SK-N-SH treated with all-trans-retinoic acid at 6 μM for 48 hours (cell line): ENCODE measurements at regions not wholly inside any gene's neighbourhood (a gene's known extent, or its start where the extent isn't known, plus 50 kb on each side); places are given as distances from the start of the nearest gene placed in this dataset.

Experiments used
- ATAC-seq: fragments of 200-7000 bp; cut with Tn5 transposase; 3 replicates; pipeline ENCODE4 v1.9.1; 2020; ENCODE audit warnings: mild to moderate bottlenecking, moderate library complexity
- BACH2 ChIP-seq: fragments of 250-450 bp; sonication (Bioruptor Pico); IDR thresholded peaks from 2 replicates; pipeline ENCODE4 v1.9.0; 2021; ENCODE audit warnings: mild to moderate bottlenecking, borderline replicate concordance
- CSDC2 ChIP-seq: fragments of 250-450 bp; sonication (Bioruptor Pico); IDR thresholded peaks from 2 replicates; pipeline ENCODE4 v1.5.0; 2020; ENCODE audit warnings: mild to moderate bottlenecking, moderate library complexity
- ESRRG ChIP-seq: fragments of 250-450 bp; sonication (Bioruptor Pico); IDR thresholded peaks from 2 replicates; pipeline ENCODE4 v1.6.1; 2021; ENCODE audit warnings: mild to moderate bottlenecking
- GLIS3 ChIP-seq: fragments of 250-450 bp; sonication (Bioruptor Pico); IDR thresholded peaks from 2 replicates; pipeline ENCODE4 v1.5.0; 2020; ENCODE audit warnings: mild to moderate bottlenecking, moderate library complexity
- ISL1 ChIP-seq: fragments of 250-450 bp; sonication (Bioruptor Pico); IDR thresholded peaks from 2 replicates; pipeline ENCODE4 v2.1.2; 2022; ENCODE audit warnings: mild to moderate bottlenecking, moderate library complexity
- OSR1 ChIP-seq: fragments of 250-450 bp; sonication (Bioruptor Pico); IDR thresholded peaks from 2 replicates; pipeline ENCODE4 v1.8.0; 2022; ENCODE audit warnings: moderate library complexity, mild to moderate bottlenecking, inconsistent platforms
- PPARA ChIP-seq: fragments of 250-450 bp; sonication (Bioruptor Pico); IDR thresholded peaks from 2 replicates; pipeline ENCODE4 v1.5.0; 2020; ENCODE audit warnings: mild to moderate bottlenecking, borderline replicate concordance
- RARB ChIP-seq: fragments of 250-450 bp; sonication (Bioruptor Pico); IDR thresholded peaks from 2 replicates; pipeline ENCODE4 v1.8.0; 2021; ENCODE audit warnings: mild to moderate bottlenecking, moderate library complexity
- SNAI2 ChIP-seq: fragments of 250-450 bp; sonication (Bioruptor Pico); IDR thresholded peaks from 2 replicates; pipeline ENCODE4 v1.5.0; 2020; ENCODE audit warnings: mild to moderate bottlenecking, moderate library complexity
- TCF4 ChIP-seq: fragments of 250-450 bp; sonication (Bioruptor Pico); IDR thresholded peaks from 2 replicates; pipeline ENCODE4 v1.8.0; 2021; ENCODE audit warnings: mild to moderate bottlenecking, moderate library complexity, borderline replicate concordance
- TOX ChIP-seq: fragments of 250-450 bp; sonication (Bioruptor Pico); IDR thresholded peaks from 2 replicates; pipeline ENCODE4 v1.8.0; 2021; ENCODE audit warnings: mild to moderate bottlenecking, moderate library complexity, borderline replicate concordance
- ZC3H10 ChIP-seq: fragments of 250-450 bp; sonication (Bioruptor Pico); IDR thresholded peaks from 2 replicates; pipeline ENCODE4 v1.5.1; 2021; ENCODE audit warnings: mild to moderate bottlenecking, moderate library complexity
- ZFP3 ChIP-seq: fragments of 250-450 bp; sonication (Bioruptor Pico); IDR thresholded peaks from 2 replicates; pipeline ENCODE4 v1.5.0; 2020; ENCODE audit warnings: mild to moderate bottlenecking, moderate library complexity
- ZNF565 ChIP-seq: fragments of 450-650 bp; formaldehyde crosslinking; conservative IDR thresholded peaks from 2 replicates; pipeline ENCODE4 v1.5.0; 2020; ENCODE audit warnings: low read depth, mild to moderate bottlenecking, moderate library complexity
- ZNF8 ChIP-seq: fragments of 450-650 bp; formaldehyde crosslinking; IDR thresholded peaks from 2 replicates; pipeline ENCODE4 v1.5.0; 2020; ENCODE audit warnings: mild to moderate bottlenecking, moderate library complexity
- TF ChIP-seq, protein P1 (sequence below): fragments of 250-450 bp; sonication (Bioruptor Pico); IDR thresholded peaks from 2 replicates; pipeline ENCODE4 v1.8.0; 2020; ENCODE audit warnings: mild to moderate bottlenecking, moderate library complexity, borderline replicate concordance
- TF ChIP-seq, protein P2 (sequence below): fragments of 250-450 bp; sonication (Bioruptor Pico); IDR thresholded peaks from 2 replicates; pipeline ENCODE4 v1.5.1; 2021; ENCODE audit warnings: mild to moderate bottlenecking, moderate library complexity
- TF ChIP-seq, protein P3 (sequence below): fragments of 250-450 bp; sonication (Bioruptor Pico); IDR thresholded peaks from 2 replicates; pipeline ENCODE4 v1.5.1; 2020; ENCODE audit warnings: low read depth, mild to moderate bottlenecking, moderate library complexity
- TF ChIP-seq, protein P4 (sequence below): fragments of 250-450 bp; sonication (Bioruptor Pico); IDR thresholded peaks from 2 replicates; pipeline ENCODE4 v1.8.0; 2021; ENCODE audit warnings: low read depth, mild to moderate bottlenecking, moderate library complexity, borderline replicate concordance
- TF ChIP-seq, protein P5 (sequence below): fragments of 250-450 bp; sonication (Bioruptor Pico); IDR thresholded peaks from 2 replicates; pipeline ENCODE4 v1.5.0; 2020; ENCODE audit warnings: mild to moderate bottlenecking, moderate library complexity

DNA sequence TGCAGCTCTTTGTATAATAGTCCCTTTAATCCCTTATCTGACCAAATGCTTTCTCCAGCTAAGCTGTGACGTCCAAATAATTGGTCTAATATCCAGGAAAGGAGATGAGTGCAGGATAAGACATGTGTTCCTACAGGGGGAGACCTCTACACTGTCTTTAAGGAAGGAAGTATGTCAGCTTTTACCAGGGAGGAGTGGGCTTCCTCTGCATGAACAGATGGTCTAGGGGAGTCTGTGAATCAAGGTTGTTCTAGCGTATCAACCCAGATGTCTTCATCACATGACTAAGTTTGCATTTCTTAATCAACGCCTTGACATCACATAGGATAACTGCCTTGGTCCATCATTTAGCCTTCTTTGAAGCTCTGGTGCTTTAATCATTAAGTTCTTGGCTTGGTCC lies 528.2 kb downstream of the MRPL39 start:
- no peak for ATAC-seq
- TF ChIP-seq SNAI2 (no peak), ESRRG (CRISPR knock-in tag) (no peak), TOX (no peak), BACH2 (CRISPR knock-in tag) (no peak), GLIS3 (CRISPR knock-in tag) (no peak), ZNF8 (CRISPR knock-in tag) (no peak), CSDC2 (CRISPR knock-in tag) (no peak), RARB (CRISPR knock-in tag) (no peak)
- TF ChIP-seq, protein P1, sequence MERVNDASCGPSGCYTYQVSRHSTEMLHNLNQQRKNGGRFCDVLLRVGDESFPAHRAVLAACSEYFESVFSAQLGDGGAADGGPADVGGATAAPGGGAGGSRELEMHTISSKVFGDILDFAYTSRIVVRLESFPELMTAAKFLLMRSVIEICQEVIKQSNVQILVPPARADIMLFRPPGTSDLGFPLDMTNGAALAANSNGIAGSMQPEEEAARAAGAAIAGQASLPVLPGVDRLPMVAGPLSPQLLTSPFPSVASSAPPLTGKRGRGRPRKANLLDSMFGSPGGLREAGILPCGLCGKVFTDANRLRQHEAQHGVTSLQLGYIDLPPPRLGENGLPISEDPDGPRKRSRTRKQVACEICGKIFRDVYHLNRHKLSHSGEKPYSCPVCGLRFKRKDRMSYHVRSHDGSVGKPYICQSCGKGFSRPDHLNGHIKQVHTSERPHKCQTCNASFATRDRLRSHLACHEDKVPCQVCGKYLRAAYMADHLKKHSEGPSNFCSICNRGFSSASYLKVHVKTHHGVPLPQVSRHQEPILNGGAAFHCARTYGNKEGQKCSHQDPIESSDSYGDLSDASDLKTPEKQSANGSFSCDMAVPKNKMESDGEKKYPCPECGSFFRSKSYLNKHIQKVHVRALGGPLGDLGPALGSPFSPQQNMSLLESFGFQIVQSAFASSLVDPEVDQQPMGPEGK: no peak
- TF ChIP-seq, protein P2, sequence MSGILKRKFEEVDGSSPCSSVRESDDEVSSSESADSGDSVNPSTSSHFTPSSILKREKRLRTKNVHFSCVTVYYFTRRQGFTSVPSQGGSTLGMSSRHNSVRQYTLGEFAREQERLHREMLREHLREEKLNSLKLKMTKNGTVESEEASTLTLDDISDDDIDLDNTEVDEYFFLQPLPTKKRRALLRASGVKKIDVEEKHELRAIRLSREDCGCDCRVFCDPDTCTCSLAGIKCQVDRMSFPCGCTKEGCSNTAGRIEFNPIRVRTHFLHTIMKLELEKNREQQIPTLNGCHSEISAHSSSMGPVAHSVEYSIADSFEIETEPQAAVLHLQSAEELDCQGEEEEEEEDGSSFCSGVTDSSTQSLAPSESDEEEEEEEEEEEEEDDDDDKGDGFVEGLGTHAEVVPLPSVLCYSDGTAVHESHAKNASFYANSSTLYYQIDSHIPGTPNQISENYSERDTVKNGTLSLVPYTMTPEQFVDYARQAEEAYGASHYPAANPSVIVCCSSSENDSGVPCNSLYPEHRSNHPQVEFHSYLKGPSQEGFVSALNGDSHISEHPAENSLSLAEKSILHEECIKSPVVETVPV (CRISPR knock-in tag): no peak

DNA sequence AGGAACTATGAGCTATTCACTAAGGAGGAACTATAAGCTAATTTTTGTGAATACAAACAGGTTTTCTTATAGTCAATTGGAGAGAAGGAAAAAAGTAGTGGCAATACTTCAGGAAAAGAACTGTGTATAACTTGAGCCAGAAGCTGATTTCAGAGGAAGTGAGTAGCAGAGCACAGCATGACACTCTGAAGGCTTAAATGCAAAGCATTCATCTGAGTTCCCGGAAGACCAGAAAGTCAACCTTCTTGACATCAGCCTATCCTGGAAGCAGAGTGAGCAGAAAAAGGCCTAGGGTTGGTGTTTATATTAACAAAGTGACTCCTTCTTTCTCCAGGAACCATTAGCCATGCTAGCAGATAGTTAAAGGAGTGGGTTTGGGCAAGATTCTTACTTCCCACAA lies 545.2 kb downstream of the MRPL39 start:
- ATAC-seq: no peak
- TF ChIP-seq ZNF565 (CRISPR knock-in tag) (no peak), RARB (CRISPR knock-in tag) (no peak), ISL1 (CRISPR knock-in tag) (no peak), OSR1 (no peak)

DNA sequence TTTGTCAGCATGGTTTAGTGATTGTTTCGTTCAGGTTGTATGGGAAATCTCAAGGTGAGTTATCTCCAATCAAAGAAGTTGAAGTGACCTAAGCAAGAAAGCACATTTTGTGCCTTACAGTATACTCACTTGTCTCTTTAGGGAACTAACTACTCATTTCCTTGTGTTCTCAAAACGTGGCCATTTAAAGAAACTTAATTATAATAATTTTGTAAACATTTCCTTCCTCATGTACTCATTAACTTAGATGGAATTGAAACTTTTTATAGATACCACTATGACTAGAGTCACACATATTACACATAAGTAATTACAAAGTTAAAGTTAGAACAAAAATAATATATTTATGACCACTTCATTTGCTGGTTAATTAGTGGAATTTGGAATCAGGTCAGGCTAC lies 552.6 kb downstream of the MRPL39 start:
- ATAC-seq: no peak
- TF ChIP-seq, protein P3, sequence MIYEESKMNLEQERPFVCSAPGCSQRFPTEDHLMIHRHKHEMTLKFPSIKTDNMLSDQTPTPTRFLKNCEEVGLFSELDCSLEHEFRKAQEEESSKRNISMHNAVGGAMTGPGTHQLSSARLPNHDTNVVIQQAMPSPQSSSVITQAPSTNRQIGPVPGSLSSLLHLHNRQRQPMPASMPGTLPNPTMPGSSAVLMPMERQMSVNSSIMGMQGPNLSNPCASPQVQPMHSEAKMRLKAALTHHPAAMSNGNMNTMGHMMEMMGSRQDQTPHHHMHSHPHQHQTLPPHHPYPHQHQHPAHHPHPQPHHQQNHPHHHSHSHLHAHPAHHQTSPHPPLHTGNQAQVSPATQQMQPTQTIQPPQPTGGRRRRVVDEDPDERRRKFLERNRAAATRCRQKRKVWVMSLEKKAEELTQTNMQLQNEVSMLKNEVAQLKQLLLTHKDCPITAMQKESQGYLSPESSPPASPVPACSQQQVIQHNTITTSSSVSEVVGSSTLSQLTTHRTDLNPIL (CRISPR knock-in tag): no peak
- TF ChIP-seq ZFP3 (CRISPR knock-in tag) (no peak), TOX (no peak), OSR1 (no peak), CSDC2 (CRISPR knock-in tag) (no peak), TCF4 (no peak), BACH2 (CRISPR knock-in tag) (no peak), GLIS3 (CRISPR knock-in tag) (no peak), ISL1 (CRISPR knock-in tag) (no peak), ZC3H10 (CRISPR knock-in tag) (no peak), PPARA (CRISPR knock-in tag) (no peak)
- TF ChIP-seq, protein P1: no peak
- TF ChIP-seq, protein P2 (CRISPR knock-in tag): no peak
- TF ChIP-seq, protein P4, sequence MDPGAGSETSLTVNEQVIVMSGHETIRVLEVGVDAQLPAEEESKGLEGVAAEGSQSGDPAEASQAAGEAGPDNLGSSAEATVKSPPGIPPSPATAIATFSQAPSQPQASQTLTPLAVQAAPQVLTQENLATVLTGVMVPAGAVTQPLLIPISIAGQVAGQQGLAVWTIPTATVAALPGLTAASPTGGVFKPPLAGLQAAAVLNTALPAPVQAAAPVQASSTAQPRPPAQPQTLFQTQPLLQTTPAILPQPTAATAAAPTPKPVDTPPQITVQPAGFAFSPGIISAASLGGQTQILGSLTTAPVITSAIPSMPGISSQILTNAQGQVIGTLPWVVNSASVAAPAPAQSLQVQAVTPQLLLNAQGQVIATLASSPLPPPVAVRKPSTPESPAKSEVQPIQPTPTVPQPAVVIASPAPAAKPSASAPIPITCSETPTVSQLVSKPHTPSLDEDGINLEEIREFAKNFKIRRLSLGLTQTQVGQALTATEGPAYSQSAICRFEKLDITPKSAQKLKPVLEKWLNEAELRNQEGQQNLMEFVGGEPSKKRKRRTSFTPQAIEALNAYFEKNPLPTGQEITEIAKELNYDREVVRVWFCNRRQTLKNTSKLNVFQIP (CRISPR knock-in tag): no peak
- TF ChIP-seq, protein P5, sequence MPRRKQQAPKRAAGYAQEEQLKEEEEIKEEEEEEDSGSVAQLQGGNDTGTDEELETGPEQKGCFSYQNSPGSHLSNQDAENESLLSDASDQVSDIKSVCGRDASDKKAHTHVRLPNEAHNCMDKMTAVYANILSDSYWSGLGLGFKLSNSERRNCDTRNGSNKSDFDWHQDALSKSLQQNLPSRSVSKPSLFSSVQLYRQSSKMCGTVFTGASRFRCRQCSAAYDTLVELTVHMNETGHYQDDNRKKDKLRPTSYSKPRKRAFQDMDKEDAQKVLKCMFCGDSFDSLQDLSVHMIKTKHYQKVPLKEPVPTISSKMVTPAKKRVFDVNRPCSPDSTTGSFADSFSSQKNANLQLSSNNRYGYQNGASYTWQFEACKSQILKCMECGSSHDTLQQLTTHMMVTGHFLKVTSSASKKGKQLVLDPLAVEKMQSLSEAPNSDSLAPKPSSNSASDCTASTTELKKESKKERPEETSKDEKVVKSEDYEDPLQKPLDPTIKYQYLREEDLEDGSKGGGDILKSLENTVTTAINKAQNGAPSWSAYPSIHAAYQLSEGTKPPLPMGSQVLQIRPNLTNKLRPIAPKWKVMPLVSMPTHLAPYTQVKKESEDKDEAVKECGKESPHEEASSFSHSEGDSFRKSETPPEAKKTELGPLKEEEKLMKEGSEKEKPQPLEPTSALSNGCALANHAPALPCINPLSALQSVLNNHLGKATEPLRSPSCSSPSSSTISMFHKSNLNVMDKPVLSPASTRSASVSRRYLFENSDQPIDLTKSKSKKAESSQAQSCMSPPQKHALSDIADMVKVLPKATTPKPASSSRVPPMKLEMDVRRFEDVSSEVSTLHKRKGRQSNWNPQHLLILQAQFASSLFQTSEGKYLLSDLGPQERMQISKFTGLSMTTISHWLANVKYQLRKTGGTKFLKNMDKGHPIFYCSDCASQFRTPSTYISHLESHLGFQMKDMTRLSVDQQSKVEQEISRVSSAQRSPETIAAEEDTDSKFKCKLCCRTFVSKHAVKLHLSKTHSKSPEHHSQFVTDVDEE (CRISPR knock-in tag): no peak
